ENCODE measurements at regions not wholly inside any gene's neighbourhood (a gene's known extent, or its start where the extent isn't known, plus 50 kb on each side); places are given as distances from the start of the nearest gene placed in this dataset.

DNA sequence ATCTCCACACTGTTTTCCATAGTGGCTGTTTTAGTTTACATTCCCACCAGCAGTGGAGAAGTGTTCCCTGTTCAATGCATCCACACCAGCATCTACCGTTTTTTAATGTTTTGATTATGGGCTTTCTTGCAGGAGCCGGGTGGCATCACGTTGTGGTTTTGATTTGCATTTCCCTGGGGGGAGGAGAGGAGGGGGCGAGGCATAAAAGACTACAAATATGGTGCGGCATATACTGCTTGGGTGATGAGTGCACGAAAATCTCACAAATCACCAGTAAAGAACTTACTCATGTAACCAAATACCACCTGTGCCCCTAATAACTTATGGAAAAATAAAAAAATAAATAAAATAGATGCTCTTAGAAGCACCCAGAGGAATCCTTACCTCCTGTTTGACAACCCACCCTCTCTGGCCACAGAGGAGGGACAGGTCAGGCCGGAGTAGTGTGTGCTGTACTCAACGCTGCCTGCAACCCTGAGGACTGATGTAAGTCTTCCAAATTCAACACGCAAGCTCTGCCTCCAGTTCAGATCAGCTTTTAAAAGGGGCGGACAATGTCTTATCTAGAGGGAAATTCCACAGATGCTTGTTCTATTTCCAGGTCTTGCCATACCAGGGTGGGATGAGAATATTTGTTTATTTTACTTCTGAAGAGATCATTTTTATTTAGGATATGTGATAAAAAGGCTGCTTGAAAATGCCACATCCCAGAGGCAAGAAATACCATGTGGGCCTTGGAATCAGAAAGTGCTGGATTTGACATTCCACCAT, 329.6 kb upstream of the B3GAT1 start:
- ATAC-seq (peak; percentile 67), DNase-seq (ENCODE audit: low spot score) (peak; percentile 15), FAIRE-seq (no peak)
- Histone ChIP-seq H3K4me2 (ENCODE audit: low read depth, low read length) (peak overlapping the region; percentile 59), H3K36me3 (replicated peaks in 1 of 2; ENCODE audit: control insufficient read depth in 1 of 2, insufficient read depth in 2 of 2, low read length in 2 of 2) (no peaks in the 10 kb centered on the region), H3K4me1 (ENCODE audit: insufficient read depth, low read length) (peaks cover 66% of the 10 kb centered on the region), H3K4me3 (replicated peaks in 1 of 3; ENCODE audit: insufficient read depth in 1 of 3, low read depth in 2 of 3, low read length in 3 of 3) (peak overlapping the region in 1 of 3 experiments; percentile 20; a peak in 1 of 6 replicates), H3K27me3 (ENCODE audit: control insufficient read depth in 1 of 2, insufficient read depth in 2 of 2, low read length in 2 of 2) (no peaks in the 10 kb centered on the region), H3K9ac (ENCODE audit: insufficient read depth, low read depth, low read length) (no peak overlapping the region), H2AFZ (ENCODE audit: low read length) (no peak overlapping the region), H3K79me2 (ENCODE audit: insufficient read depth, low read length) (no peaks in the 10 kb centered on the region), H4K20me1 (ENCODE audit: insufficient read depth, low read length) (no peaks in the 10 kb centered on the region), H3K9me3 (ENCODE audit: low read length) (0 out of 2 replicates have a peak, but pooled peaks cover 2% of the 10 kb centered on the region), H3K27ac (ENCODE audit: extremely low read length, insufficient read depth, low read length) (peak overlapping the region; percentile 74)
- POLR2A ChIA-PET: no interaction called here
- intact Hi-C loops (cut with micrococcal nuclease; ENCODE audit: unreplicated experiment): no loop called here
- WGBS (ENCODE audit: low lambda C conversion rate): 26% methylated on average over 10 of the region's 10 CpGs
- BruUV-seq (replicated peaks): no TSS peak
- CTCF ChIA-PET (ENCODE audit: low intra/inter-chr PET ratio, low total read pairs): no interaction called here
- in situ Hi-C loops (cut with HindIII; ENCODE audit: extremely low pct_ligation_motif_present, low pct_unique_long_range_greater_than_20kb): no loop called here
- TF ChIP-seq KLF15 (CRISPR knock-in tag; IDR thresholded peaks at IDR 0.05; ENCODE audit: borderline replicate concordance) (no peak), ZNF737 (CRISPR knock-in tag; IDR thresholded peaks at IDR 0.05; ENCODE audit: borderline replicate concordance) (no peak), ZNF292 (CRISPR knock-in tag; IDR thresholded peaks at IDR 0.05; ENCODE audit: borderline replicate concordance, low read depth) (peak; percentile 51; the same call in 1 of the 2 replicates), ZNF280D (CRISPR knock-in tag; IDR thresholded peaks at IDR 0.05) (peak; percentile 50; the same call in 1 of the 2 replicates), ZFP41 (CRISPR knock-in tag; IDR thresholded peaks at IDR 0.05; ENCODE audit: borderline replicate concordance) (no peak), CCDC6 (CRISPR knock-in tag; IDR thresholded peaks at IDR 0.05) (no peak), ZNF501 (CRISPR knock-in tag; IDR thresholded peaks at IDR 0.05) (0 out of 2 replicates have a peak, but pooled peaks have one; percentile 24), ZNF101 (CRISPR knock-in tag; IDR thresholded peaks at IDR 0.05; ENCODE audit: borderline replicate concordance, low read depth) (no peak), ZFP36 (IDR thresholded peaks at IDR 0.05; ENCODE audit: borderline replicate concordance, low read depth, low read length, partially characterized antibody) (no peak), ZNF816 (CRISPR knock-in tag; IDR thresholded peaks at IDR 0.05; ENCODE audit: borderline replicate concordance) (no peak), ISL2 (CRISPR knock-in tag; IDR thresholded peaks at IDR 0.05) (peak; percentile 49; the same call in 1 of the 2 replicates), HDAC2 (CRISPR knock-in tag; IDR thresholded peaks at IDR 0.05) (peak; percentile 31; the same call in 1 of the 2 replicates), SOX6 (IDR thresholded peaks at IDR 0.05) (no peak), SOX6 (CRISPR knock-in tag; IDR thresholded peaks at IDR 0.05) (peak; percentile 32; the same call in 1 of the 2 replicates), MEF2D (CRISPR knock-in tag; IDR thresholded peaks at IDR 0.05) (peak; percentile 77; the same call in 1 of the 2 replicates), ZNF670 (CRISPR knock-in tag; IDR thresholded peaks at IDR 0.05; ENCODE audit: borderline replicate concordance) (no peak), ZNF678 (CRISPR knock-in tag; IDR thresholded peaks at IDR 0.05) (no peak)
- TF ChIP-seq, protein P1, sequence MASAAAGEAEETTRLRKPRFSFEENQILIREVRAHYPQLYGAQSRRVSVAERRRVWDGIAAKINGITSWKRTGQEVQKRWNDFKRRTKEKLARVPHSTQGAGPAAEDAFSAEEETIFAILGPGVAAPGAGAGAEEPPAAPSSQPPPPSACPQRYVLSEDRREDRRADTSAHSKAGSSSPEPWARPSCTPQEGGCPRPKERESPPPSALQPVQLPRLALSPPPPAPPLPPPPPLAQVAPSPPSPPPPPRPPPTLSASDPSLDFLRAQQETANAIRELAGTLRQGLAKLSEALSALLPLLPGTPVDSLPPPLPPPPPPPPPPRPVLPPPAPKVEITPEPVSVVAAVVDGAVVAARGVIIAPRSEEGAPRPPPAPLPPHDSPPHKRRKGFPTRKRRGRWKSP (CRISPR knock-in tag; IDR thresholded peaks at IDR 0.05): 0 out of 2 replicates have a peak, but pooled peaks have one; percentile 1
- TF ChIP-seq, protein P2, sequence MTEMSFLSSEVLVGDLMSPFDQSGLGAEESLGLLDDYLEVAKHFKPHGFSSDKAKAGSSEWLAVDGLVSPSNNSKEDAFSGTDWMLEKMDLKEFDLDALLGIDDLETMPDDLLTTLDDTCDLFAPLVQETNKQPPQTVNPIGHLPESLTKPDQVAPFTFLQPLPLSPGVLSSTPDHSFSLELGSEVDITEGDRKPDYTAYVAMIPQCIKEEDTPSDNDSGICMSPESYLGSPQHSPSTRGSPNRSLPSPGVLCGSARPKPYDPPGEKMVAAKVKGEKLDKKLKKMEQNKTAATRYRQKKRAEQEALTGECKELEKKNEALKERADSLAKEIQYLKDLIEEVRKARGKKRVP (CRISPR knock-in tag; IDR thresholded peaks at IDR 0.05): 0 out of 4 replicates have a peak, but pooled peaks of 1 of the 2 experiments have one; percentile 21
